ENCODE measurements at regions not wholly inside any gene's neighbourhood (a gene's known extent, or its start where the extent isn't known, plus 50 kb on each side); places are given as distances from the start of the nearest gene placed in this dataset.

DNA sequence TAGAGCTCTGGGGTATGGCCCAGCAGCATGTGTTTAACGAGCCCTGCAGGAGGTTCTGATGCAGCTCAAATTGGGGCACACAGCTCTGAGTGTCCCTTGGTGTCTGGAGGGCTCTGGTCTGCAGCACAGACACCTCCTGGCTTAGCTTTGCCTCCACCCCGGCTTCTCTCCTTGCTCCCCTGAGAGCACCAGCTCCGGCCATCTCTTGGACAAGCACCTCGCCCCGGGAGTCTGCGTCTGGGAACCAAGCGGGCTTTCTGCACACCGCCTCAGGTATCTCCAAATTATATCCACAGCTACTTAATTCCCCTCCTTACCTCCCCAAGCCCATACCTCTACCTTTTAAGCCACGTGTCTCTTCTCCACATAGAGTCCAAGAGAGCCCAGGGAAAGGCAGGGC lies 83.7 kb upstream of the IRX4 start:
- no peak overlapping the region for H3K4me3 ChIP-seq (ENCODE audit: low read depth, poor library complexity, severe bottlenecking)
- WGBS, 2 donors: 86% methylated on average over 9 of the region's 9 CpGs
- DNase-seq (ENCODE audit: low spot score in 2 of 2): peak; percentile 11 to 73
- intact Hi-C loops (cut with DNase I; ENCODE audit: low total_unique reads): no loop called here
- TF ChIP-seq, protein P1, sequence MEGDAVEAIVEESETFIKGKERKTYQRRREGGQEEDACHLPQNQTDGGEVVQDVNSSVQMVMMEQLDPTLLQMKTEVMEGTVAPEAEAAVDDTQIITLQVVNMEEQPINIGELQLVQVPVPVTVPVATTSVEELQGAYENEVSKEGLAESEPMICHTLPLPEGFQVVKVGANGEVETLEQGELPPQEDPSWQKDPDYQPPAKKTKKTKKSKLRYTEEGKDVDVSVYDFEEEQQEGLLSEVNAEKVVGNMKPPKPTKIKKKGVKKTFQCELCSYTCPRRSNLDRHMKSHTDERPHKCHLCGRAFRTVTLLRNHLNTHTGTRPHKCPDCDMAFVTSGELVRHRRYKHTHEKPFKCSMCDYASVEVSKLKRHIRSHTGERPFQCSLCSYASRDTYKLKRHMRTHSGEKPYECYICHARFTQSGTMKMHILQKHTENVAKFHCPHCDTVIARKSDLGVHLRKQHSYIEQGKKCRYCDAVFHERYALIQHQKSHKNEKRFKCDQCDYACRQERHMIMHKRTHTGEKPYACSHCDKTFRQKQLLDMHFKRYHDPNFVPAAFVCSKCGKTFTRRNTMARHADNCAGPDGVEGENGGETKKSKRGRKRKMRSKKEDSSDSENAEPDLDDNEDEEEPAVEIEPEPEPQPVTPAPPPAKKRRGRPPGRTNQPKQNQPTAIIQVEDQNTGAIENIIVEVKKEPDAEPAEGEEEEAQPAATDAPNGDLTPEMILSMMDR (IDR thresholded peaks at IDR 0.05): no peak
- TF ChIP-seq POLR2A (IDR thresholded peaks at IDR 0.05): no peak

DNA sequence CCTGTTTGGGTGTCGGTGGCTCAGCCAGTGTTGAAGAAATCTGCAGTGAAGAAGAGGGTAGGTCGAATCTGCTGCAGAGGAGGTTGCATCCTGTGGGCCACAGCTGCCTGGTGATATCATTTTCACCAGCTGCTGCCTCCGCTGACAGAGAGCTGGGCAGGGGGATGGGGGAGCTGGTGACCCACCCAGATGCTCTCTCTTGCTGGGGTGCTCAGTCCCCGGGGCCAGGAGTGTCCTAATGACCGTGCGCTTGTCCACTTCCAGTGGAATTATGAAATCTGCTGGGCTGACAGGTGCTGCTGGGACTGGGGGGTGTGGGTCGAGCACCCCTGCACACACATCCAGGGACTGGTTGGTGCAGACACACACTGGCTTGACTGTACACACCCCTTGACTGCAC lies 83.2 kb upstream of the IRX4 start:
- WGBS, 2 donors: 79 to 84% methylated on average over 7 of the region's 7 CpGs
- no peak for TF ChIP-seq POLR2A (IDR thresholded peaks at IDR 0.05)
- TF ChIP-seq, protein P1 (IDR thresholded peaks at IDR 0.05): no peak
- H3K4me3 ChIP-seq (ENCODE audit: low read depth, poor library complexity, severe bottlenecking): no peak overlapping the region
- intact Hi-C loops (cut with DNase I; ENCODE audit: low total_unique reads): no loop called here
- DNase-seq (ENCODE audit: low spot score in 2 of 2): peak in 1 of 2 donors; percentile 10

DNA sequence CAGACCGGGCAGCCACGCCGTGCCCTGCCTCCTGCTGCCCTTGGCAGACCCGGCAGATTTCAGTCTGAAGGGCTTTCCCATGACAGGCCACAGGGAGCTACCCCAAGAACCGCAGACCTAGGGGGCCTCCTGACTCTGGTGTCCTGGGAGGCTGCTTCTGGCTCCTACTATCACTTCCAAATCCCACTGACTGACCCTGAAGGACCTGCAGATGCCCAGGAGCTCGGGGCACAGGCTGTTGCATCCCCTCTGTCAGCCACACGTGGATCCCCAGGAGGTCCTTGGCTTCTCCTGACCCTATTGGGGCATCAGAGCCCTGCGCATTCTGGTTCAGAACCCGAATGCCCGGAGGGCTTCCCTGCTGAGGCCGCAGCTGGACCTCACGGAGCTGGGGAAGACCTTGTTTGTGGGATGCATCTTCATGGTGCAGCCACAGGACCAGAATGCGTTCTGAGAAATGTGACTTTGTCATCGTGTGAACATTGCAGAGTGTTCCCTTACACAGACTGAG lies 81.3 kb upstream of the IRX4 start:
- intact Hi-C loops (cut with DNase I; ENCODE audit: low total_unique reads): no loop called here
- TF ChIP-seq POLR2A (IDR thresholded peaks at IDR 0.05): no peak
- TF ChIP-seq, protein P1 (IDR thresholded peaks at IDR 0.05): no peak
- peak in 1 of 2 donors; percentile 13 for DNase-seq (ENCODE audit: low spot score in 2 of 2)
- H3K4me3 ChIP-seq (ENCODE audit: low read depth, poor library complexity, severe bottlenecking): no peak overlapping the region
- 87 to 89% methylated on average over 14 of the region's 14 CpGs for WGBS, 2 donors

DNA sequence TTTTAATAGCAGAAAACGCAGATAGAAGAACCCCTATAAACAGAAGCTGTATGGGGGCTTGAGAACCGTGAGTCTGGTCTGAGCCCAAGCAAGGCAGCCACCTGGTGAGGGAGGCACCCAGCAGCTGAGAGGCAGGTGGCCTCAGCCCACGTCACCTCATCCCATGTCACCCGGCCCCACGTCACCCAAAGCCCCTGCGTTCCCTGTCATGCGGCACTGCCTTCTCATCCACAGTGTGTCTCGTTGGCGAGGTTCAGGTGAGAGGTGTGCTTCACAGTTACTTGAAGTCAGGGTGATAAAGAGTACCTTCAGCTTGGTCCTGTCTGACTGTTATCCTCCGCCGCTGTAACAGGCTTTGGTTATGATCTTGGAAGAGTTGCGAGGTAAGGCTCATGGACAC lies 80.6 kb upstream of the IRX4 start:
- no peak overlapping the region for H3K4me3 ChIP-seq (ENCODE audit: low read depth, poor library complexity, severe bottlenecking)
- intact Hi-C loops (cut with DNase I; ENCODE audit: low total_unique reads): no loop called here
- no peak for TF ChIP-seq POLR2A (IDR thresholded peaks at IDR 0.05)
- TF ChIP-seq, protein P1 (IDR thresholded peaks at IDR 0.05): no peak
- DNase-seq (ENCODE audit: low spot score in 2 of 2): no peak
- WGBS, 2 donors: 85 to 93% methylated on average over 12 of the region's 12 CpGs

DNA sequence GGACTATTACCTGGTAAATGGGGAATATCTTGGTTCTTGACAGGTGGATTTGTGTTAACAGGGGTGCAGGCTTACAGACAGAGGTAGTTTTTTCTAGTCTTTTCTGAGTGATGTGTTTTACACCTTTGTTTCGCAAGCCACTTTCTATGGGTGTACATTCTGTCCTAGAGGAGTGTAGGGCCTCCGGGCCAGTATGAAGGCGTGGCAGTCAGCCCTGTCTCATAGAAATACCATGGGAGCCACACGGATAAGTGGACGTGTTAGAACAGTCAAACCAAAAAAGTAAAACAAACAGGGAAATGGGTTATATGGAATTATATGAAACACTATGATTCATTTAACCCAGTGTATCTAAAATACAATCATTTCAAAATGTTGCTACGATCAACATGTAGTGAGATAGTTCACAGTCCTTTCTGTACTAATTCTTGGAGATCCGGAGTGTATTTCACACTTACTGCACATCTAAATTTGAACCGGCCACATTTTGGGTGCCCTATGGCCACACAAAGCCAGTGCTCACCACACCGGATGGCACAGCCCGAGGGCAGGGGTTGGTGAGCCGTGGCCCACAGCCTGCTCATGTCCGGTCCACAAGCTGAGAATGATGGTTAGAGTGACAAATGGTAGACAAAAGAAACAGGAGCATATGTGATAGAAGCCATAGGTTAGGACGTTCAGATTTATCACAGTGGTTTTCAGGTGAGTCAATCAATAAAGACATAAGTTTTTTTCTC lies 80.1 kb upstream of the IRX4 start:
- intact Hi-C loops (cut with DNase I; ENCODE audit: low total_unique reads): no loop called here
- no peak overlapping the region for H3K4me3 ChIP-seq (ENCODE audit: low read depth, poor library complexity, severe bottlenecking)
- TF ChIP-seq POLR2A (IDR thresholded peaks at IDR 0.05): no peak
- TF ChIP-seq, protein P1 (IDR thresholded peaks at IDR 0.05): no peak
- WGBS, 2 donors: 73 to 83% methylated on average over 13 of the region's 13 CpGs
- peak in 1 of 2 donors; percentile 40 for DNase-seq (ENCODE audit: low spot score in 2 of 2)

All from lower leg skin (tissue), 4 donors.